Progenitor cell of endocrine pancreas (in vitro differentiated cells): ENCODE measurements at regions not wholly inside any gene's neighbourhood (a gene's known extent, or its start where the extent isn't known, plus 50 kb on each side); places are given as distances from the start of the nearest gene placed in this dataset.

Experiments used
- DNase-seq: peaks from one replicate; pipeline ENCODE4 v3.0.0; 2021; ENCODE audit warnings: low spot score; ENCODE audit not compliant: unreplicated experiment
- H3K27ac Mint-ChIP-seq: 2 replicates; pipeline ENCODE4 v1.8.0; 2021; ENCODE audit warnings: mild to moderate bottlenecking, moderate library complexity, mixed read lengths
- H3K27me3 Mint-ChIP-seq: 2 replicates; pipeline ENCODE4 v1.8.0; 2021; ENCODE audit warnings: mixed read lengths
- H3K36me3 Mint-ChIP-seq: 2 replicates; pipeline ENCODE4 v1.8.0; 2022; ENCODE audit warnings: mixed read lengths; ENCODE audit not compliant: insufficient read depth
- H3K4me1 Mint-ChIP-seq: 2 replicates; pipeline ENCODE4 v1.8.0; 2021; ENCODE audit warnings: low read depth, mixed read lengths
- H3K4me3 Mint-ChIP-seq: 2 replicates; pipeline ENCODE4 v1.8.0; 2021; ENCODE audit warnings: low read depth, mild to moderate bottlenecking, moderate library complexity, mixed read lengths
- H3K9me3 Mint-ChIP-seq: 2 replicates; pipeline ENCODE4 v1.8.0; 2021; ENCODE audit warnings: low read depth, mixed read lengths
- CTCF ChIP-seq: fragments of 200-600 bp; sonication (generic); IDR thresholded peaks from one replicate; pipeline ENCODE4 v1.5.0; 2021; ENCODE audit warnings: antibody characterized with exemption, mild to moderate bottlenecking; ENCODE audit not compliant: unreplicated experiment

- H3K9me3 Mint-ChIP-seq, result no peaks in the 10 kb centered on the region
- H3K4me1 Mint-ChIP-seq, result peaks cover 22% of the 10 kb centered on the region
- H3K27me3 Mint-ChIP-seq, result peaks cover 12% of the 10 kb centered on the region
- no peak overlapping the region for H3K4me3 Mint-ChIP-seq
- DNase-seq, result no peak
- no peak for TF ChIP-seq CTCF
- no peaks in the 10 kb centered on the region for H3K36me3 Mint-ChIP-seq
- no peak overlapping the region for H3K27ac Mint-ChIP-seq
These were observed 55.8 kb upstream of the SMOC2 start for GRCh38 chr6:168385037-168385759.

- H3K27me3 Mint-ChIP-seq, result peaks cover 15% of the 10 kb centered on the region
- H3K4me3 Mint-ChIP-seq, result no peak overlapping the region
These were observed 54.9 kb upstream of the SMOC2 start for GRCh38 chr6:168385858-168386735.

GRCh38 chr6:168386973-168387372 lies 54.0 kb upstream of the SMOC2 start:
- peaks cover 33% of the 10 kb centered on the region for H3K4me1 Mint-ChIP-seq
- peaks cover 15% of the 10 kb centered on the region for H3K27me3 Mint-ChIP-seq
- H3K36me3 Mint-ChIP-seq, result no peaks in the 10 kb centered on the region
- H3K4me3 Mint-ChIP-seq, result no peak overlapping the region
- no peak for TF ChIP-seq CTCF
- no peak overlapping the region for H3K27ac Mint-ChIP-seq
- no peak for DNase-seq
- H3K9me3 Mint-ChIP-seq, result no peaks in the 10 kb centered on the region

More at GRCh38 chr6:168385858-168386735, 54.9 kb upstream of the SMOC2 start:
- H3K27ac Mint-ChIP-seq, result no peak overlapping the region
- H3K36me3 Mint-ChIP-seq, result no peaks in the 10 kb centered on the region
- no peak for DNase-seq
- H3K4me1 Mint-ChIP-seq, result peaks cover 30% of the 10 kb centered on the region
- TF ChIP-seq CTCF, result no peak
- no peaks in the 10 kb centered on the region for H3K9me3 Mint-ChIP-seq

GRCh38 chr6:168387426-168387825 lies 53.6 kb upstream of the SMOC2 start:
- H3K27me3 Mint-ChIP-seq, result peaks cover 15% of the 10 kb centered on the region
- no peaks in the 10 kb centered on the region for H3K36me3 Mint-ChIP-seq
- H3K4me3 Mint-ChIP-seq, result no peak overlapping the region
- peaks cover 33% of the 10 kb centered on the region for H3K4me1 Mint-ChIP-seq
- no peak for DNase-seq
- no peaks in the 10 kb centered on the region for H3K9me3 Mint-ChIP-seq
- H3K27ac Mint-ChIP-seq, result no peak overlapping the region
- no peak for TF ChIP-seq CTCF

GRCh38 chr6:168387911-168388310 lies 53.1 kb upstream of the SMOC2 start:
- Mint-ChIP-seq H3K27ac (no peak overlapping the region), H3K36me3 (no peaks in the 10 kb centered on the region), H3K9me3 (no peaks in the 10 kb centered on the region), H3K4me3 (no peak overlapping the region), H3K4me1 (peaks cover 36% of the 10 kb centered on the region), H3K27me3 (peaks cover 15% of the 10 kb centered on the region)
- no peak for TF ChIP-seq CTCF
- DNase-seq, result no peak
